Epithelial cell of esophagus (primary cell): ENCODE measurements at regions not wholly inside any gene's neighbourhood (a gene's known extent, or its start where the extent isn't known, plus 50 kb on each side); places are given as distances from the start of the nearest gene placed in this dataset.

ENCODE experiments used
- DNase-seq: peaks from one replicate; pipeline ENCODE4 v3.0.0; 2010; ENCODE audit warnings: low read depth
- H3K4me3 ChIP-seq: 2 replicates; pipeline ENCODE4 v1.5.1; 2011; ENCODE audit warnings: mild to moderate bottlenecking, low read length, control low read depth
- TF ChIP-seq, protein P1 (sequence below): IDR thresholded peaks from 2 replicates; pipeline ENCODE4 v1.5.1; 2011; ENCODE audit warnings: low read depth, mild to moderate bottlenecking, low read length, control low read depth, inconsistent platforms; ENCODE audit not compliant: insufficient read depth; ENCODE audit errors: missing control alignments

DNA sequence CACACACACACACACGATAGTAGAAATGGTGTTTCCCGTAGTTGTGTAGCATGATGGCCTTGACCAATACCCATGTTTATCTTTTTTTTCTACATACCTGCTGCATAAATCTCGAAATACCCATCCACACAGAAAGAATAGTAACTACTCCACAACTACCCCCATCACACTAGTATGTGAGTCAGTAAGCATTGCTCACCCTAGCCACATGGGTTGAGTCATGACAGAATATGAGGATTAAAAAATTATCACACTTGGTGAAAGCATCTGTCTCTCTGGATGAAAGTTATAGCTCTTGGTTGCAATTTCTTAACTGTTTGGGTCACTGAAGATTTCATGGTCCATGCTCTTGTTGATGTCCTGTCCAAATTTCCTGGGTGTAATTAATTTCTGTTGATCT lies 103.4 kb upstream of the MDFIC start:
- TF ChIP-seq, protein P1, sequence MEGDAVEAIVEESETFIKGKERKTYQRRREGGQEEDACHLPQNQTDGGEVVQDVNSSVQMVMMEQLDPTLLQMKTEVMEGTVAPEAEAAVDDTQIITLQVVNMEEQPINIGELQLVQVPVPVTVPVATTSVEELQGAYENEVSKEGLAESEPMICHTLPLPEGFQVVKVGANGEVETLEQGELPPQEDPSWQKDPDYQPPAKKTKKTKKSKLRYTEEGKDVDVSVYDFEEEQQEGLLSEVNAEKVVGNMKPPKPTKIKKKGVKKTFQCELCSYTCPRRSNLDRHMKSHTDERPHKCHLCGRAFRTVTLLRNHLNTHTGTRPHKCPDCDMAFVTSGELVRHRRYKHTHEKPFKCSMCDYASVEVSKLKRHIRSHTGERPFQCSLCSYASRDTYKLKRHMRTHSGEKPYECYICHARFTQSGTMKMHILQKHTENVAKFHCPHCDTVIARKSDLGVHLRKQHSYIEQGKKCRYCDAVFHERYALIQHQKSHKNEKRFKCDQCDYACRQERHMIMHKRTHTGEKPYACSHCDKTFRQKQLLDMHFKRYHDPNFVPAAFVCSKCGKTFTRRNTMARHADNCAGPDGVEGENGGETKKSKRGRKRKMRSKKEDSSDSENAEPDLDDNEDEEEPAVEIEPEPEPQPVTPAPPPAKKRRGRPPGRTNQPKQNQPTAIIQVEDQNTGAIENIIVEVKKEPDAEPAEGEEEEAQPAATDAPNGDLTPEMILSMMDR = no peak
- H3K4me3 ChIP-seq = no peak overlapping the region
- DNase-seq = peak; percentile 90

DNA sequence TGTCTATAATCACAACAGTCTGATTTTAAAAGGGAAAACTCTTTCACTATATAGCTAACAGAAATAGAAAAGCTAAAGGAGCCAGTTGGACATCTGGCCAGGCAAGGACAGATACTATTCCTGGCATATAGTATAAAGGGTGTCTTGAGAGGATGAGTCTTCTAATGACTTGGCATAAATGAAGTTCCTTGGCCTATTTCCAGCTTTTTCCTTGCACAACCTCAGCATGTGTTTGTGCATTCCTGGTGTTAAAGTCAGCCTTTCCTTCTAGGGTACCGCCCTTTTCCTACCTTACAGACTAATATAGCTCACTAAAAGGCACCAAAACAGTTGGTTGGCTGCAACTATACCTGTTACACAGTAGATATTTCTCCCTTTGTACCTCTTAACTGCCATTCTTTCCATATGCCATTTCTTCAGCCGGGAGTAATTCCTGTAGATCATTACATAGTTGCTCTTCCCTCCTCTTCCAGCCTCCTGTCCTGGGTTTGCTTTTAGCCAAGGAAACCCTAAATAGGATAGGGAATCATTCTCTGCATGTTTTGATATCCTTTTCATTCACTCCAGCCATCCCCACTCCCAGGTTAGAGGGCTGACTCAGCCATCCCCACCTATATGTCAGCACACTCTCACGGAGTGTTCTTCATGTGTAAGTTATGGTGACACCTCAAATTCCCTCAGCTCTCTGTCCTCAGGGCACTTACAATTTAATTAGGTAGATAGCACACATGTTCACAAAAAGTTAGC lies 102.1 kb upstream of the MDFIC start:
- no peak overlapping the region for H3K4me3 ChIP-seq
- TF ChIP-seq, protein P1 = no peak
- DNase-seq = peak; percentile 100

DNA sequence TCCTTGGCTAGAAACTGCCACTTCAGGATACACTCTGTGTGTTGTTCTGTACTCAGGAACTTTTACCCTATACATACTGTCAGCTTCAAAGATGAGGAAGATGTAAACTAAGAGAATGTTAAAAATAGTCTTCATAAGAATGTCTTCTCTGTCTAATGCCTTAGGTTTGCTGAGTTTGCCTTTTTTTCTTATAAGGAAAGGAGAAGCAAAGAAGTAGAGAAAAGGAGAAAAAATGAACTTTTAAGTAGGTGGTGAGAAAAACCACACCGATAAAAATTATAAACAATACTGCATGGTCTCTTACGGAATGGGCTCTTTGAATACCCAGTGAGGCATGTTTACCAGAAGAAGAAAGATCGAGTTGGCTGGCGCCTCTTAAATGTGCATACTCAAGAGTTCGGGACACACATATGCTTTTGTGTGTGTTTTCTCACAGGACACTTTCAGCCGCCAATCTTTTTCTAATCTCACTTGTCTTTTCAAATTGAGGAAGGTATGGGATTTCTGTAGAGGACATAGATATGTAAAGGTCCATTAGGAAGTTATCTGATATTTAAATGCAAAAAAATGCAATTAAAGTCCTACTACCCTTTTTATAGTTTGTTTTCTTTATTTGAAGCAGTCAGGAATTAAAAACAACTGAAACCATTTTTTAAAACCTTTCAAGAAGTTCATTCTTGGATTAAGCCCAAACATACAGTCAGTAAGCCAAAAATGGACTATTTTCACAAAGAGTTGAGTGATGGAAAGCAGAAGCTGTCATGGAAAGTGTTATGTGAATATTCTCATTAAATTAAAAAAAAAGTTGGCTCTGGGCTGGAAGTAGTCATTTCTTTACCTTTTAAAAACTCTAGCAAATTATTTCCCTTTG lies 100.6 kb upstream of the MDFIC start:
- DNase-seq = no peak
- TF ChIP-seq, protein P1 = no peak
- no peak overlapping the region for H3K4me3 ChIP-seq

DNA sequence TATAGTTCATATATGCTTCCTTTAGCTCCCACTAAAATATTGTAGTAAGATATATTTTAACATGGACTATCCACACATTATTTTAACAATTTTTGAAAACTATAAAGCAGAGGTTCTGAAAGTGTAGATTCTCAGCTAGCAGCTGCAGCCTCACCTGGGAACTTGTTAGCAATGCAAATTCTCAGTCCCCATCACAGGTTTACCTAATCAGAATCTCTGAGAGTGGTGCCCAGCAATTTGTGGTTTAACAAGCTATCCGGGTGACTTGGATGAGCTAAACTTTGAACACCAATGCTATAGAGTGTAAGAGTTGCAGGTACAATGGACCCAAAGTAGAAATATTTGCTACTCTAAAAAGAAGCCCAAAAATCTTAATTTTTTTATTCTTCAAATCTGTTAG lies 99.8 kb upstream of the MDFIC start:
- no peak overlapping the region for H3K4me3 ChIP-seq
- TF ChIP-seq, protein P1 = no peak
- DNase-seq = no peak

DNA sequence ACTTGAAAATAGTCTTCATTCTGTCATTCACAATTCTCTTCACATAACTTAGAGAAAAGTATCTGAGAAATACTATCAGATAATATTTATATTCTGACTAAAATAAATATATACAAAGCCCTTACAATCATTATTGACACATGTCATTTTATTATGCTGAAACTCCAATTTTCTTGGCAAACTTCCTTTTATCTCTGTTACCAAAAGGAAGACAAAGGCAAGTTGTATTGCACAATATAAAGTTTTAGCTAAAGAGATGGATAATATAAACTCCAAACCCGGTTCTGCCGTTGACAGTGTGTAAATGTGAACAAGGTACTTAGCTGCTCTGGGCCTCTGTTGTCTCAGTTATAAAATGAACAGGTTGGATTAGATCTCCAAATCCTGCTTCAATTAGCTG lies 99.0 kb upstream of the MDFIC start:
- H3K4me3 ChIP-seq = no peak overlapping the region
- DNase-seq = no peak
- TF ChIP-seq, protein P1 = no peak

DNA sequence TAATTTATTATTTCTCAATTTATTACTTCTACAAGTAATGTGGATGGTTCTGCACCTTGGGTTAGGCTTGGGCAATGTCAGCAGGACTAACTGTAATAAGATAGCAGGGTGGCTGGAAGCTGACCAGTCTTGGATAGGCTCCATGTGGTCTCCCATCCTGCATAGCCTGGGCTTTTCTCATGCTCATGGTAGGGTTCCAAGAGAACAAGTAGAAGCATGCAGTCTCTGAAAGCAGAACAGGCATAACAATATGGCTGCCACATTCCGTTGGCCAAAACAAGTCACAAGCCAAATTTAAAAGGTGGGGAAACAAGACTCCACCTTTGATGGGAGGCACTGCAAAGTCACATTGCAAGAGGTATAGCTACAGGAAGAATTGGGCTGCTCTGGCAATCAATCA lies 98.6 kb upstream of the MDFIC start:
- H3K4me3 ChIP-seq = no peak overlapping the region
- TF ChIP-seq, protein P1 = no peak
- DNase-seq = peak; percentile 78
